GM18505 (cell line): ENCODE measurements at regions not wholly inside any gene's neighbourhood (a gene's known extent, or its start where the extent isn't known, plus 50 kb on each side); places are given as distances from the start of the nearest gene placed in this dataset.

Experiments used
- ATAC-seq: cut with Tn5 transposase; IDR thresholded peaks from one replicate; pipeline ENCODE4 v1.9.1; 2021; ENCODE audit not compliant: unreplicated experiment
- POLR2A ChIP-seq: IDR thresholded peaks from 4 replicates; pipeline ENCODE4 v1.6.1; 2011; ENCODE audit warnings: borderline replicate concordance; ENCODE audit not compliant: insufficient read depth, insufficient read length; ENCODE audit errors: extremely low read depth

- ATAC-seq, result no peak
- TF ChIP-seq POLR2A, result no peak
These were observed 291.8 kb upstream of the USP24 start for GRCh38 chr1:55506740-55507577.

- TF ChIP-seq POLR2A, result no peak
- ATAC-seq, result no peak
These were observed 290.2 kb upstream of the USP24 start for GRCh38 chr1:55505326-55505725.

- ATAC-seq, result no peak
- no peak for TF ChIP-seq POLR2A
These were observed 289.2 kb upstream of the USP24 start for GRCh38 chr1:55504306-55504731.

GRCh38 chr1:55503663-55504305 lies 288.6 kb upstream of the USP24 start:
- no peak for TF ChIP-seq POLR2A
- no peak for ATAC-seq

GRCh38 chr1:55500601-55501000 lies 285.4 kb upstream of the USP24 start:
- no peak for TF ChIP-seq POLR2A
- ATAC-seq, result no peak

- no peak for ATAC-seq
- TF ChIP-seq POLR2A, result no peak
These were observed 275.4 kb upstream of the USP24 start for GRCh38 chr1:55490547-55490946.

GRCh38 chr1:55484173-55484572 lies 269.0 kb upstream of the USP24 start:
- TF ChIP-seq POLR2A, result no peak
- ATAC-seq, result no peak

GRCh38 chr1:55483523-55483922 lies 268.4 kb upstream of the USP24 start:
- no peak for TF ChIP-seq POLR2A
- ATAC-seq, result no peak

GRCh38 chr1:55481634-55482033 lies 266.5 kb upstream of the USP24 start:
- no peak for ATAC-seq
- no peak for TF ChIP-seq POLR2A

- no peak for ATAC-seq
These were observed 265.0 kb upstream of the USP24 start for GRCh38 chr1:55480029-55480795.

GRCh38 chr1:55478742-55479141 lies 263.6 kb upstream of the USP24 start:
- no peak for TF ChIP-seq POLR2A
- no peak for ATAC-seq

More at GRCh38 chr1:55480029-55480795, 265.0 kb upstream of the USP24 start:
- no peak for TF ChIP-seq POLR2A

GRCh38 chr1:55477953-55478352 lies 262.8 kb upstream of the USP24 start:
- no peak for TF ChIP-seq POLR2A
- ATAC-seq, result no peak

- no peak for TF ChIP-seq POLR2A
- ATAC-seq, result no peak
These were observed 261.4 kb upstream of the USP24 start for GRCh38 chr1:55476445-55477015.
